CD4-positive, alpha-beta T cell (primary cell): ENCODE measurements at regions not wholly inside any gene's neighbourhood (a gene's known extent, or its start where the extent isn't known, plus 50 kb on each side); places are given as distances from the start of the nearest gene placed in this dataset.

Source experiments
- ATAC-seq: fragments of 200-7000 bp; cut with Tn5 transposase; one replicate; pipeline ENCODE4 v1.10.0; 2022; ENCODE audit warnings: mild to moderate bottlenecking; ENCODE audit not compliant: poor library complexity
- CTCF ChIA-PET: fragments of 350-600 bp; sonication (Branson Sonifier 250); formaldehyde crosslinking; loops from one replicate; lab custom pipeline; 2021; ENCODE audit warnings: antibody characterized with exemption, inconsistent platforms; lab: Charles Lee
- POLR2A ChIA-PET: fragments of 350-600 bp; sonication (Branson Sonifier 250); formaldehyde crosslinking; loops from one replicate; lab custom pipeline; 2021; ENCODE audit warnings: antibody characterized with exemption, inconsistent platforms; lab: Charles Lee
- DNase-seq, 14 experiments: peaks; one replicate each; pipeline ENCODE4 v3.0.0-alpha.2; 2013 to 2020; ENCODE audit warnings: mixed read lengths in 2 of 14
- H3K27ac ChIP-seq, 2 donors: one replicate each; pipeline versions ENCODE4 v1.5.1 to v1.7.0; 2013; ENCODE audit warnings: low read length in 2 of 2, low read depth in 1 of 2, mild to moderate bottlenecking in 1 of 2
- H3K27me3 ChIP-seq, 2 experiments: 1 replicate in 1 of 2; 2 replicates in 1 of 2; pipeline versions ENCODE4 v1.6.1 to v1.7.0; 2013; ENCODE audit warnings: low read length in 2 of 2, control low read depth in 1 of 2, mild to moderate bottlenecking in 1 of 2, moderate library complexity in 1 of 2; ENCODE audit not compliant: insufficient read depth in 2 of 2, control insufficient read depth in 1 of 2
- H3K36me3 ChIP-seq: one replicate; pipeline ENCODE4 v1.6.1; 2013; ENCODE audit warnings: low read length, control low read depth; ENCODE audit not compliant: insufficient read depth
- H3K4me1 ChIP-seq: one replicate; pipeline ENCODE4 v1.6.1; 2013; ENCODE audit warnings: low read length, control low read depth; ENCODE audit not compliant: insufficient read depth
- H3K4me3 ChIP-seq: one replicate; pipeline ENCODE4 v1.5.1; 2013; ENCODE audit warnings: mild to moderate bottlenecking, low read length, moderate library complexity
- H3K9me3 ChIP-seq, 2 experiments: 1 replicate in 1 of 2; 2 replicates in 1 of 2; pipeline versions ENCODE4 v1.6.1 to v1.7.0; 2013; ENCODE audit warnings: low read length in 2 of 2, mild to moderate bottlenecking in 2 of 2, control low read depth in 1 of 2, moderate library complexity in 1 of 2; ENCODE audit not compliant: control insufficient read depth in 1 of 2, insufficient read depth in 1 of 2
- H3K27ac Mint-ChIP-seq: one replicate; pipeline ENCODE4 v1.8.0; 2020; ENCODE audit warnings: mixed read lengths
- H3K27me3 Mint-ChIP-seq: one replicate; pipeline ENCODE4 v1.8.0; 2021; ENCODE audit warnings: mixed read lengths
- H3K36me3 Mint-ChIP-seq: one replicate; pipeline ENCODE4 v1.8.0; 2021; ENCODE audit warnings: low read depth, mixed read lengths
- H3K4me1 Mint-ChIP-seq: one replicate; pipeline ENCODE4 v1.8.0; 2021; ENCODE audit warnings: low read depth, mixed read lengths
- H3K4me3 Mint-ChIP-seq: one replicate; pipeline ENCODE4 v1.8.0; 2020; ENCODE audit warnings: mild to moderate bottlenecking, mixed read lengths
- H3K9me3 Mint-ChIP-seq: one replicate; pipeline ENCODE4 v1.8.0; 2020; ENCODE audit warnings: mixed read lengths
- CTCF ChIP-seq: fragments of 200-600 bp; IDR thresholded peaks from one replicate; pipeline ENCODE4 v1.8.0; 2022; ENCODE audit warnings: antibody characterized with exemption, mild to moderate bottlenecking
- intact Hi-C, 2 experiments: fragments of 100-400 bp; cut with DNase I in 1 of 2; cut with micrococcal nuclease in 1 of 2; formaldehyde crosslinking; loops; one replicate each; pipeline versions ENCODE4 v1.15.1 to v1.9.0; 2023 to 2025; cut with DNase I, micrococcal nuclease

- Histone ChIP-seq H3K27me3 (no peaks in the 10 kb centered on the region), H3K36me3 (no peaks in the 10 kb centered on the region), H3K27ac (no peak overlapping the region), H3K4me3 (no peak overlapping the region), H3K4me1 (no peaks in the 10 kb centered on the region), H3K9me3 (peaks cover 0 to 9% of the 10 kb centered on the region in 2 experiments)
- ChIA-PET CTCF (no interaction called here), POLR2A (no interaction called here)
- intact Hi-C loops: no loop called here
- Mint-ChIP-seq H3K27me3 (no peaks in the 10 kb centered on the region), H3K27ac (no peak overlapping the region), H3K4me3 (no peak overlapping the region), H3K4me1 (no peaks in the 10 kb centered on the region), H3K36me3 (no peaks in the 10 kb centered on the region), H3K9me3 (peaks cover 15% of the 10 kb centered on the region)
- no peak for TF ChIP-seq CTCF
- no peak for ATAC-seq
- DNase-seq: peak in 1 of 14 experiments; percentile 8
Measured at GRCh38 chr1:73491621-73492020, 706.4 kb downstream of the LRRIQ3 start.

DNA sequence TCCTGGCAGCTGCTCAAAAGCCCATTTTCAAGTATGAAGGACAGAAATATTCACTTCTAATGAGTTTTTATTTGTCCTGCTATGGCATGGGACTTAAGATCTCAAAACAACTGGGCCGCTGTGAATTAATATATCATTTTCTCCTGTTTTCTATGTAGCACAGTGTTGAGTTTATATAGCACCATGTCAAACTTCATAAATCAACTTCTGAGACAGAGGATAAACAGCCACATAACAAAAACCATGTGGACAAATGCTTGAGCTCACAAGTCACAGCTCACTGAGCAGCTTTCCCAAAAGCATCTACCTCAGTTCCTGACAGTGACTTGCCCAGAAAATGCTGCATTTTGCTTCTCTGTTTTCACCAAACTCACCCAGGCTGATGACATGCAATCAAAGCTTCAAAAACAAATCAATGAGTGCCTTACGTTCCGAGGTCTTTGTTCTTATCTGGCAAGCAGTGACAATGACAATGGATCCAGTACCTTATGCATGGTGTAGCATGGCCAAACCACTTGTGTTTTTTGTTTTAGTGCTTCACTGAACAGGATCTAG, 722.6 kb downstream of the LRRIQ3 start:
- no peaks in the 10 kb centered on the region for H3K4me1 Mint-ChIP-seq
- intact Hi-C loops: no loop called here
- TF ChIP-seq CTCF: no peak
- ChIA-PET POLR2A (no interaction called here), CTCF (no interaction called here)
- no peaks in the 10 kb centered on the region for H3K36me3 Mint-ChIP-seq
- no peaks in the 10 kb centered on the region for H3K27me3 Mint-ChIP-seq
- no peaks in the 10 kb centered on the region for H3K9me3 ChIP-seq
- H3K27ac Mint-ChIP-seq: no peak overlapping the region
- H3K9me3 Mint-ChIP-seq: peaks cover 8% of the 10 kb centered on the region
- H3K4me3 Mint-ChIP-seq: no peak overlapping the region
- ATAC-seq (no peak), DNase-seq (no peak)
- no peaks in the 10 kb centered on the region for H3K4me1 ChIP-seq
- no peak overlapping the region for H3K4me3 ChIP-seq
- H3K36me3 ChIP-seq: no peaks in the 10 kb centered on the region
- H3K27ac ChIP-seq: no peak overlapping the region
- no peaks in the 10 kb centered on the region for H3K27me3 ChIP-seq

DNA sequence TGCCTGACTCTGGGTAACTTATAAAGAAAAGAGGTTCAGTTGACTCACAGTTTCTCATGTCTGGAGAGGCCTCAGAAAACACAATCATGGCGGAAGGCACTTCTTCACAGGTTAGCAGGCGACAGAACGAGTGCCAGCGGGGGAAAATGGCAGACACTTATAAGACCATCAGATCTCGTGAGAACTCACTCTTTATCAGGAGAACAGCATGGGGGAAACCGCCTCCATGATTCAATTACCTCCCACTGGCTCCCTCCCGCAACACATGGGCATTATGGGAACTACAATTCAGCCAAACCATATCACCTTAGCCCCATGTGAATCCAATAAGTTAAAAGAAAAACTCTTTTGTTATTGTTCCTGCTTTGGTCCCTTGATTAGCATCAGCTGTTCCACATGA, 725.2 kb downstream of the LRRIQ3 start:
- no peak for DNase-seq
- no peak for TF ChIP-seq CTCF
- intact Hi-C loops: no loop called here
- peaks cover 14% of the 10 kb centered on the region for H3K9me3 Mint-ChIP-seq
- no peak for ATAC-seq
- Histone ChIP-seq H3K9me3 (no peaks in the 10 kb centered on the region), H3K27me3 (no peaks in the 10 kb centered on the region), H3K36me3 (no peaks in the 10 kb centered on the region), H3K4me3 (no peak overlapping the region), H3K27ac (no peak overlapping the region), H3K4me1 (no peaks in the 10 kb centered on the region)
- H3K4me3 Mint-ChIP-seq: no peak overlapping the region
- CTCF ChIA-PET: no interaction called here
- no peaks in the 10 kb centered on the region for H3K27me3 Mint-ChIP-seq
- POLR2A ChIA-PET: no interaction called here
- no peaks in the 10 kb centered on the region for H3K36me3 Mint-ChIP-seq
- H3K27ac Mint-ChIP-seq: no peak overlapping the region
- H3K4me1 Mint-ChIP-seq: no peaks in the 10 kb centered on the region
